Adrenal gland (tissue), 5 donors: ENCODE measurements at regions not wholly inside any gene's neighbourhood (a gene's known extent, or its start where the extent isn't known, plus 50 kb on each side); places are given as distances from the start of the nearest gene placed in this dataset.

Source experiments
- CTCF ChIP-seq, 6 experiments: fragments of 450-650 bp in 4 of 6; fragments of 200-600 bp in 2 of 6; sonication (generic) in 1 of 6; IDR thresholded peaks; 1 replicate in 5 of 6; 2 replicates in 1 of 6; pipeline versions ENCODE4 v1.5.1 to v1.8.0; 2016 to 2021; ENCODE audit warnings: antibody characterized with exemption in 6 of 6, mild to moderate bottlenecking in 2 of 6, moderate library complexity in 1 of 6
- POLR2A ChIP-seq, 2 donors: fragments of 450-650 bp; IDR thresholded peaks; one replicate each; pipeline ENCODE4 v1.6.1; 2017; ENCODE audit warnings: antibody characterized with exemption in 2 of 2, mild to moderate bottlenecking in 2 of 2, moderate library complexity in 1 of 2
- donor health status: DM: no; HTN: no; CAD: no.

GRCh38 chr3:64884536-64884935 lies 196.7 kb upstream of the ADAMTS9 start:
- TF ChIP-seq CTCF (IDR thresholded peaks at IDR 0.05) (no peak), POLR2A (IDR thresholded peaks at IDR 0.05) (no peak)
